ENCODE measurements at regions not wholly inside any gene's neighbourhood (a gene's known extent, or its start where the extent isn't known, plus 50 kb on each side); places are given as distances from the start of the nearest gene placed in this dataset.

GRCh38 chr1:199040076-199040905, 401.5 kb downstream of the PTPRC start:
- no peak for DNase-seq (ENCODE audit: low spot score)

GRCh38 chr1:199041173-199041914, 402.5 kb downstream of the PTPRC start:
- no peak for DNase-seq (ENCODE audit: low spot score)

- no peak for DNase-seq (ENCODE audit: low spot score)
Observed at GRCh38 chr1:199042193-199042592, 403.4 kb downstream of the PTPRC start.

- DNase-seq (ENCODE audit: low spot score): no peak
Observed at GRCh38 chr1:199044191-199044590, 405.4 kb downstream of the PTPRC start.

GRCh38 chr1:199046618-199047017, 407.8 kb downstream of the PTPRC start:
- no peak for DNase-seq (ENCODE audit: low spot score)

GRCh38 chr1:199054694-199055093, 415.9 kb downstream of the PTPRC start:
- no peak for DNase-seq (ENCODE audit: low spot score)

- no peak for DNase-seq (ENCODE audit: low spot score)
Observed at GRCh38 chr1:199057322-199057721, 418.5 kb downstream of the PTPRC start.

- DNase-seq (ENCODE audit: low spot score): no peak
Observed at GRCh38 chr1:199058281-199058680, 419.4 kb downstream of the PTPRC start.

- no peak for DNase-seq (ENCODE audit: low spot score)
Observed at GRCh38 chr1:199064971-199065370, 426.1 kb downstream of the PTPRC start.

GRCh38 chr1:199067483-199067882, 428.6 kb downstream of the PTPRC start:
- DNase-seq (ENCODE audit: low spot score): no peak

- no peak for DNase-seq (ENCODE audit: low spot score)
Observed at GRCh38 chr1:199071080-199071479, 432.2 kb downstream of the PTPRC start.

- DNase-seq (ENCODE audit: low spot score): no peak
Observed at GRCh38 chr1:199073166-199073565, 434.3 kb downstream of the PTPRC start.

- DNase-seq (ENCODE audit: low spot score): no peak
Observed at GRCh38 chr1:199075792-199076191, 437.0 kb downstream of the PTPRC start.

GRCh38 chr1:199079994-199080393, 441.2 kb downstream of the PTPRC start:
- DNase-seq (ENCODE audit: low spot score): no peak

GRCh38 chr1:199081739-199082138, 442.9 kb downstream of the PTPRC start:
- no peak for DNase-seq (ENCODE audit: low spot score)

GRCh38 chr1:199082778-199083389, 444.0 kb downstream of the PTPRC start:
- no peak for DNase-seq (ENCODE audit: low spot score)

- no peak for DNase-seq (ENCODE audit: low spot score)
Observed at GRCh38 chr1:199083680-199084079, 444.8 kb downstream of the PTPRC start.

- no peak for DNase-seq (ENCODE audit: low spot score)
Observed at GRCh38 chr1:199084293-199084692, 445.5 kb downstream of the PTPRC start.

- DNase-seq (ENCODE audit: low spot score): no peak
Observed at GRCh38 chr1:199085903-199086302, 447.1 kb downstream of the PTPRC start.

- DNase-seq (ENCODE audit: low spot score): no peak
Observed at GRCh38 chr1:199087144-199087543, 448.3 kb downstream of the PTPRC start.

GRCh38 chr1:199089393-199090122, 450.7 kb downstream of the PTPRC start:
- DNase-seq (ENCODE audit: low spot score): no peak

All from mesenteric fat pad (tissue), 1 donor.